HG02852 (cell line): ENCODE measurements at regions not wholly inside any gene's neighbourhood (a gene's known extent, or its start where the extent isn't known, plus 50 kb on each side); places are given as distances from the start of the nearest gene placed in this dataset.

ENCODE experiments used
- ATAC-seq: cut with Tn5 transposase; IDR thresholded peaks from one replicate; pipeline ENCODE4 v1.9.1; 2021; ENCODE audit warnings: mild to moderate bottlenecking, moderate library complexity; ENCODE audit not compliant: unreplicated experiment

- no peak for ATAC-seq
Measured at GRCh38 chr12:19941096-19941495, 427.2 kb upstream of the PDE3A start.

GRCh38 chr12:19945559-19946435, 422.5 kb upstream of the PDE3A start:
- no peak for ATAC-seq

- no peak for ATAC-seq
Measured at GRCh38 chr12:19946550-19946949, 421.8 kb upstream of the PDE3A start.

- no peak for ATAC-seq
Measured at GRCh38 chr12:19947344-19947743, 421.0 kb upstream of the PDE3A start.

DNA sequence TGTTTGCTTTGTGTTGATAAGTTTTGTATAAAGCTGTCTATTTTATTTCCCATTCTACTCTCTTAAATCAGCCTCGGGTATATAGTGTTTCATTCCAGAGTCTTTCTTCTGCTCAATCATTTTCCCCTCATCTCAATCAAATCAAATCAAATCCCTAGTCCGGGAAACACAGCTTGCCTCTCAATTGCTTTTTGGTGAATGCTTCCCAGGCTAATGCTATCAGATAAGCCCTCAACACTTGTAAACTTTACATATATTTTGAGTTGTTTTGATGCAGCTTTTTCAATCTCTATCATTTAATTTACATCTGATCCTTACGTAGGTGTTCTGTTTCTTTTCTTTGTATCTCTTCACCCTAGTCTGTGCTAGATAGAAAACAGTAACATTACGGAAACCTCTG, 416.7 kb upstream of the PDE3A start:
- ATAC-seq = no peak

DNA sequence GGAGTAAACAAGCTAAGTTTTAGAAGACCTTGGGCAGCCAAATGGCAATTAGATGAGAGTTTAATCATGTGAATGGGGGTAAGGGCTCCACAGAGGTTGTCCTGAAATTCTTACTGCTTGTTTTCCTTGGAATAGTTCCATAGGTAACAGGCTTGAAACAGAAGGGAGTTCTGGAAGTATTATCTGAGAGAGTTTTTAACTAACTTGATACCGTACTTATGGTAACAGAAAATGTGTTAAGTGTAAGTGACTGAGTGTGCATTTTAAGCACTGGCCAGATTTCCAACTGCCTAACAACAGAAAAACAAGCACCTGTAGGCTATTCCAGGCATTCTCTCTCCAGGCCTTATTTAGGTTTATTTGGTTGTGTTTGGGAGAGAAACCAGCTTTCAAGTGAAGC, 414.6 kb upstream of the PDE3A start:
- ATAC-seq = no peak

DNA sequence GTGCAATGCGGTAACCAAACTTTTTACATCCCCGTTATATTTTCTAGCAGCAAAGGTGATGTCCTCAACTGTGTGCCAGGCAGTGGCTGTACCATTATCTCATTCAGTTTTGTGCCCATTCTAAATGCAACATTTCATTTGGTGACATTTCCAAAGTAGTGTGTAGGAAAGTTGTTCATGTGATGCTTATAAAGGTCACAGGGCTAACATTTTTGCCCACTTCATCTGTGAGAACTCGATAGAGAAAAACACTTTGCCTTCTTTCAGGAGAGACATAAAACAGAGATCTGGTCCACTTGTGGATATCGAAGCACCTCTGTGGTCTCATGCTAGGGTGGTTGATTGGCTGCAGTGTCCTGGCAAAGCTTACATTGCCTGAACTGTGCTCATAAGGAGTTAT, 414.2 kb upstream of the PDE3A start:
- no peak for ATAC-seq

DNA sequence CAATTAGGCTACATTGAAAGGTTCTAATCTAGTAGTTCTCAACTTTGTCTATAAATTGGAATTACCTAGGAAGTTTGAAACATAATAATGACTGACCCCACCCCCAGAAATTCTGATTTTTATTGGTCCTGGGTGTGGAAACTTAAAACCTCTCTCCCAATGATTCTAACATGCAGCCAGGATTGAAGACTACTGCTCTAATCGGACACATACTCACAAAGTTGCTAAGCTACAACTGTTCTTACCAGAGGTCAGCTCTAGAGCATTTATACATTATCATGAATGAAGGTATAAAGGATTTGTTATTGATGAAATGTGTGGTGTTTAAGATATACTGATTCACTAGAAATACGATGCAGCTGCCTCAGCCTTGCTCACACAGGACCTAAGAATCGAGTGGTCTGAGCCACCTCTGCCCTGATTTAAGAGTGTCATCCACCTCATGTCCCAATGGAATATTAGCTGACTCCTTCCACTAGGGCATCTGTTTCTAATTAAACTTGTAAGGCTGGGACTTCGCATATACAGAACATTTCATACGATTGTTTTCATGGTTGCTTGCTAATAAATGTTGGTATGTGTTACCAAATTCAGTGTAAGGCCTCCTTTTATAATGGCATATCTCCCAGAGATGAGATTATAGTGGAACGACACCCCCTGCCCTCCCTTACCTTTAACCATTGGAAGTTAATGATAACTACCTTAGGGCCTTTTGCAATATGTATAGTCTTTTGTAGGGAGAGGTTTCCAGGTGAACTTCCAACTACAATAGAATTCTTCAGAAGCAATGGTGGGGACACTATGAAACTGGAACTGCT, 410.8 kb upstream of the PDE3A start:
- no peak for ATAC-seq

- no peak for ATAC-seq
Measured at GRCh38 chr12:19958389-19958788, 409.9 kb upstream of the PDE3A start.

GRCh38 chr12:19959353-19959752, 409.0 kb upstream of the PDE3A start:
- no peak for ATAC-seq

DNA sequence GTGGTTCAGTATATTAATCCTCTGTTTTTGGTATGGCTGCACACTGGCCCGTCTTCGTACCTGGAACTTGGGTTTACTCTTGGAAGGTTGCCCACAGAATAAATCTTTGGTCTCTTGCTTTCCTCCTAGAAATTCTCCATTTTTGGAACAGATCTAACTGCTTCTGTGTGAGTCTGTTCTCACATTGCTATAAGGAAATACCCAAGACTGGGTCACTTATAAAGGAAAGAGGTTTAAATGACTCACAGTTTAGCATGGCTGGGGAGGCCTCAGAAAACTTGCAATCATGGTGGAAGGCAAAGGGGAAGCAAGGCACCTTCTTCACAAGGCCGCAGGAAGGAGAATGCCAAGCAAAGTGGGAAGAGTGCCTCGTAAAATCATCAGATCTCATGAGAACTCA, 407.8 kb upstream of the PDE3A start:
- ATAC-seq = no peak

DNA sequence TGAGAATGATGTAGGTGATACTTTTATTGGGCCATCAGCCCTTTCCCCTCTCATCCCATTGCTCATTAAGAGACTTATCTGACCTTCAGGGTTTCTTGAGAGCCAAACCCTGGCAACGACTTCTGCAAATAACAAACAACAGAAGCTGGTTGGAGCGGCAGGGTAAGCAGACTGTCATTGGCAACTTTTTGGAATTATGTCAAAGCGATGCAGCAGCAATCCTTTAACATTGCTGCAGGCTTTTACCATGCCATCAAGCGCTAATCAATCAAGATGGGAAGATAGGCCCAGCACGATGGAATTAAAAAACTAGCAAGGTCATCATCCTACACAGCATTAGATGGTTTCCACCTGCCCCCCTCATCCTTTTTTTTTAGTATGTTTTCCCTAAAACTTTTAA, 406.1 kb upstream of the PDE3A start:
- ATAC-seq = no peak

- ATAC-seq = no peak
Measured at GRCh38 chr12:19963972-19964371, 404.4 kb upstream of the PDE3A start.

- ATAC-seq = no peak
Measured at GRCh38 chr12:19964549-19964948, 403.8 kb upstream of the PDE3A start.

DNA sequence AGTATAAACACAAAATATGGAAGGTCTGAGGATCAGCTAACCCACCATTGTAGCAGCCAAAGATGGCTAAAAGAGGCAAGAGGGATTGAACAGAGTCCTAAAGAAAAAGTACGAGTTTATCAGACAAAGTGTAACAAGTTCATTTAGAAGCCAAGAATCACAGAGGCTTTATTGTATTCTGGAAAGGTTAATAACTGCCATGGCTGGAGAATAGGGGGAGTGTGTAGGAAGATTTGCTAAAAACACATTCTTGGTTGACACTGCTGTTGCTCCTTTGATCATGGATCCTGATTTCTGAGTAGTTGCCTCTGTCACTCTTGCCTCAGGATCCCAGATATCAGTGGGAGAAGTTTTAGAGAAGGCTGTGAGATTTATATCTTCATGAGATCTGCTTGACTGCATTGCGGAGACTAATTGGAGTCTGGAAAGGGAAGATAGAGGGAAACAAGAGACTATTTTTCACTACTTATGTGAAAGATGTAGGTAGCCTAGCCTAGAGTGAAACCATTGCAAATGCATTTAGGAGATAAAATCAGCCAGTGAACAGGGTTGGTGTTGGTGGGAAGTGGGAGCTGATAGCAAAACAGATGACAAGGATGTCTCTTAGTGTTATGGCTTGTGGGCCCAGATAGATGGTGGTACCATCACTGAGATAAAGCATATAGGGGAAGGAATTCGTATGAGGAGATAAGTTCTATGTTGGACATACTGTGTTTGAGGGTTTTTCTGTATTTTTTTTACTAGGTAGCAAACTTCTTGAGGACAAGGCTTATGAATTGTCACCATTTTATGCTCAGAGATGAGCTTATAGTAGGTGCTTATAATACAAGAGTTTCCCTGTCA, 402.9 kb upstream of the PDE3A start:
- ATAC-seq = no peak

- ATAC-seq = no peak
Measured at GRCh38 chr12:19967001-19967400, 401.3 kb upstream of the PDE3A start.

DNA sequence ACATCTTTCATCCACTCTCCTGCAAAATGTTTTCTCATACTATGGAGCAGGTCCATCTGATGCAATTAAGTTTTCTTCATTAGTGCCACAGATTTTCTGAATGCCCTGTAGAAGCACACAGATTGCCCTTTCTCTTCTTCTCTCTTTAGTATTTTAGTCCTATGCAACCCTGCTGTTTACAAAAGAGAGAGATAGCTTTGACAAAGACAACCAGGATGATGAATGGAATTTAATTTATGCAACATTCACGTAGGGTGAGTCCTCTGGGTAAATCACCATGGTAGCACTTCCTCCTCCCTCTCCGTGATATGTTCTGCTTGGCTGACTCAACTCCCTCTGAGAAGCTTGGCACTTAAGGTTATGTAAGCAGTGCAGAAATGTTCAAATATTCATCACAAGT, 400.9 kb upstream of the PDE3A start:
- ATAC-seq = no peak

DNA sequence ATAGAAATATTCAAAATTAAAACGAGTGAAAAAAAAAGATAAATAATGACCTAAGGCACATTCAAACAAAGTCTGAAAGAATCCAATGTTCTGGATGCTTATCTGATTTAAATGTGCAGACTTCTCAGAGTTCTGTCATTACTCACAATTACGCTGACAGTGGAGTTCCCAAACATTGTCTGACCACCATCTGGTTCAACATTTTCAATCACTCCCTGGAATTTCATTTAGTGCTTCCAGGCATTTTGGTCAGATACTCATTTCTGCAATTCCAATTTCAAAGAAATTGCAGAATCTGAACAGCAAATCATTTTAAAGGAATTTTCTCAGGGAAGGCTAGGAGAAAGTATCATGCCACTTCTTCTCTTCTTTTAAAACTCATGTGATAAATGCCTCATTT, 398.2 kb upstream of the PDE3A start:
- ATAC-seq = no peak

DNA sequence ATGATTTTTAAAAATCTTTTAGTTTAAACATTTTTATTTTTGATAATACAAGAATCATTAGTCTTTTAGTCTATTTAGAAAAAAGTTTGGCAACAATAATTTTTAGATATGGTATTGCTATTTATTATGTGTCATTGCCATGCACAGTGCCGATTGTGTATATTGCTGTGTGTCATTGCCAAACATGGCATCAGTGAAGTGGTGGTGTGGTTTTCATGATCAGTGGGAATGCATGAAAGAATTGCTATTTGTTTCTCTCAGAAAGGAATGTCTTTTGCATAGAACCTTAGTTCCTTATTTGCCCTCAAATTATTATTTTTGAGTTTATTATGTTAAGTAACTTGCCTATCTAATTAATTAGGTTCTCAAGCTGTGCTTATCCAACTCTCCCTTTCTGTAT, 397.5 kb upstream of the PDE3A start:
- ATAC-seq = no peak

- ATAC-seq = no peak
Measured at GRCh38 chr12:19971361-19972280, 396.7 kb upstream of the PDE3A start.
